ENCODE measurements at regions not wholly inside any gene's neighbourhood (a gene's known extent, or its start where the extent isn't known, plus 50 kb on each side); places are given as distances from the start of the nearest gene placed in this dataset.

- TF ChIP-seq SRF (IDR thresholded peaks at IDR 0.05; ENCODE audit: low read depth) (no peak), EZH2 (IDR thresholded peaks at IDR 0.05) (no peak), SP1 (IDR thresholded peaks at IDR 0.05; ENCODE audit: low read depth) (no peak), POLR2A (IDR thresholded peaks at IDR 0.05; ENCODE audit: borderline replicate concordance, extremely low read depth, insufficient read depth, insufficient read length) (no peak), CTCF (IDR thresholded peaks at IDR 0.05 in 2 of 3, conservative IDR thresholded peaks at IDR 0.05 in 1 of 3; ENCODE audit: borderline replicate concordance in 1 of 3, insufficient read depth in 1 of 3, low read depth in 2 of 3, low read length in 2 of 3) (no peak), CEBPB (IDR thresholded peaks at IDR 0.05; ENCODE audit: low read depth) (no peak), SIN3A (IDR thresholded peaks at IDR 0.05; ENCODE audit: low read depth) (no peak), EZH2phosphoT487 (IDR thresholded peaks at IDR 0.05; ENCODE audit: borderline replicate concordance) (no peak), ELF1 (IDR thresholded peaks at IDR 0.05; ENCODE audit: borderline replicate concordance, low read depth) (no peak), TCF7L2 (IDR thresholded peaks at IDR 0.05; ENCODE audit: borderline replicate concordance, extremely low read depth, insufficient read depth, insufficient read length) (no peak)
Measured at GRCh38 chr12:61098031-61098580, 1162.1 kb upstream of the USP15 start.
